Skeletal muscle tissue (tissue), 3 donors: ENCODE measurements at regions not wholly inside any gene's neighbourhood (a gene's known extent, or its start where the extent isn't known, plus 50 kb on each side); places are given as distances from the start of the nearest gene placed in this dataset.
"Not testable (repeated sequence)": the region's sequence is repeated elsewhere in the genome, so short reads cannot be mapped to it uniquely, and the experiment has no call there.

Experiments
- H3K27ac ChIP-seq: one replicate; pipeline ENCODE4 v1.7.0; 2013; ENCODE audit warnings: mild to moderate bottlenecking, low read depth, low read length, inconsistent platforms
- H3K27me3 ChIP-seq, 3 donors: one replicate each; pipeline ENCODE4 v1.7.0; 2013; ENCODE audit warnings: low read length in 3 of 3; ENCODE audit not compliant: control insufficient read depth in 3 of 3, insufficient read depth in 3 of 3
- H3K36me3 ChIP-seq, 3 donors: one replicate each; pipeline ENCODE4 v1.7.0; 2013; ENCODE audit warnings: low read length in 3 of 3; ENCODE audit not compliant: control insufficient read depth in 3 of 3, insufficient read depth in 3 of 3
- H3K4me1 ChIP-seq, 3 donors: one replicate each; pipeline ENCODE4 v1.7.0; 2013; ENCODE audit warnings: low read length in 3 of 3, mild to moderate bottlenecking in 3 of 3; ENCODE audit not compliant: control insufficient read depth in 3 of 3, insufficient read depth in 3 of 3
- H3K4me3 ChIP-seq, 3 donors: one replicate each; pipeline ENCODE4 v1.7.0; 2013; ENCODE audit warnings: low read length in 3 of 3
- H3K9ac ChIP-seq, 3 donors: one replicate each; pipeline ENCODE4 v1.7.0; 2013; ENCODE audit warnings: low read length in 3 of 3, mild to moderate bottlenecking in 3 of 3, moderate library complexity in 2 of 3, low read depth in 1 of 3
- H3K9me3 ChIP-seq, 3 donors: one replicate each; pipeline ENCODE4 v1.7.0; 2013; ENCODE audit warnings: low read length in 3 of 3; ENCODE audit not compliant: control insufficient read depth in 3 of 3
- donor health status: Osteomylitis.

GRCh38 chr2:111424176-111424575 lies 303.5 kb downstream of the BCL2L11 start:
- H3K4me1 ChIP-seq, H3K9me3 ChIP-seq, H3K36me3 ChIP-seq, H3K27ac ChIP-seq, H3K4me3 ChIP-seq, H3K9ac ChIP-seq, H3K27me3 ChIP-seq: not testable (repeated sequence)

- H3K9me3 ChIP-seq, H3K9ac ChIP-seq, H3K27me3 ChIP-seq, H3K36me3 ChIP-seq, H3K4me3 ChIP-seq, H3K27ac ChIP-seq, H3K4me1 ChIP-seq: not testable (repeated sequence)
Observed at GRCh38 chr2:111424851-111425309, 304.2 kb downstream of the BCL2L11 start.

- H3K9ac ChIP-seq, H3K27me3 ChIP-seq, H3K4me1 ChIP-seq, H3K9me3 ChIP-seq, H3K27ac ChIP-seq, H3K4me3 ChIP-seq, H3K36me3 ChIP-seq: not testable (repeated sequence)
Observed at GRCh38 chr2:111425789-111426201, 305.1 kb downstream of the BCL2L11 start.

DNA sequence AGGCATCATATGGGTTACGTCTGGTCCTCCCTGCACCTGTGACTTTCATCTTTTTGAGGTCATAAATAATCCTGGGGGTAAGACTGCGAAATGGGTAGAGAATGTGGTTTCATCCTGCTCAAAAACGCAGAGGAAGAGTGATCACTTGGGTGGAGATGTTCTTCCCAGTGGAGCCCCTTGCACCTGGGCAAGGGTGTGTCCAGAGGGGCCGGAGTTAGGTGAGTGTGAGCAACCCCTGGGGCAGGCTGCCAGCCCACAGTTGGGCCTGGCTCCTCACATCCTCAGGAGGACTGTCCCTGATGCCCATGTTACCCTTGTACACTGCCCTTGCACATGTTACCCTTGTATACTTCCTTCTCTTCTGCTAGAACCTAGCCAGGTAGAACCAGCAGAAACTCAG lies 306.6 kb downstream of the BCL2L11 start:
- H3K4me3 ChIP-seq, H3K27me3 ChIP-seq, H3K36me3 ChIP-seq, H3K9me3 ChIP-seq, H3K27ac ChIP-seq, H3K9ac ChIP-seq, H3K4me1 ChIP-seq: not testable (repeated sequence)

GRCh38 chr2:111428915-111429314 lies 308.2 kb downstream of the BCL2L11 start:
- not testable (repeated sequence) for H3K9me3 ChIP-seq, H3K27ac ChIP-seq, H3K9ac ChIP-seq, H3K36me3 ChIP-seq, H3K4me3 ChIP-seq, H3K4me1 ChIP-seq, H3K27me3 ChIP-seq

DNA sequence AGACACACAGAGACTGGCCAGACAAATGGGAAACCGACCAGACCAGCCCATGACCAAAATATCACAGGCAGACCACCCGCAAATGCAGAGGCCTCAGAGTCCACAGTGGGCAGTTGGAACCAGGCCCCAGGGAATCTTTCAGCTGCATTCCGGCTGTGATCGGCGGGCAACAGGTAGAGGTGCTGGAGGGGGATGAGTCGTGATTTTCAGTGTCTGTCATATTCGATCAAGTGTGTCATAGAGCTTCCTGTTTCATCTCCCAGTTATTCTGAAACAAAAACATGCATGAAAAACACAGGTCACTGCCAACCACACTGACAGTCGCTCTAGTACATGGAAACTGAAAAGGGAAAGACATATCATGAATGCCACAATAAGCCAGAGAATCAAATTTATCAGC lies 308.6 kb downstream of the BCL2L11 start:
- not testable (repeated sequence) for H3K9ac ChIP-seq, H3K36me3 ChIP-seq, H3K27ac ChIP-seq, H3K4me3 ChIP-seq, H3K9me3 ChIP-seq, H3K4me1 ChIP-seq, H3K27me3 ChIP-seq

GRCh38 chr2:111430817-111431661 lies 310.3 kb downstream of the BCL2L11 start:
- H3K9ac ChIP-seq, H3K36me3 ChIP-seq, H3K9me3 ChIP-seq, H3K4me1 ChIP-seq, H3K27ac ChIP-seq, H3K27me3 ChIP-seq, H3K4me3 ChIP-seq: not testable (repeated sequence)

- not testable (repeated sequence) for H3K4me3 ChIP-seq, H3K9me3 ChIP-seq, H3K4me1 ChIP-seq, H3K27ac ChIP-seq, H3K9ac ChIP-seq, H3K36me3 ChIP-seq, H3K27me3 ChIP-seq
Observed at GRCh38 chr2:111432423-111432822, 311.7 kb downstream of the BCL2L11 start.

GRCh38 chr2:111432916-111433499 lies 312.3 kb downstream of the BCL2L11 start:
- H3K9ac ChIP-seq, H3K27me3 ChIP-seq, H3K27ac ChIP-seq, H3K4me1 ChIP-seq, H3K9me3 ChIP-seq, H3K36me3 ChIP-seq, H3K4me3 ChIP-seq: not testable (repeated sequence)

GRCh38 chr2:111433892-111434607 lies 313.3 kb downstream of the BCL2L11 start:
- H3K4me1 ChIP-seq, H3K27me3 ChIP-seq, H3K9ac ChIP-seq, H3K27ac ChIP-seq, H3K4me3 ChIP-seq, H3K9me3 ChIP-seq, H3K36me3 ChIP-seq: not testable (repeated sequence)
